ENCODE measurements at regions not wholly inside any gene's neighbourhood (a gene's known extent, or its start where the extent isn't known, plus 50 kb on each side); places are given as distances from the start of the nearest gene placed in this dataset.

GRCh38 chr18:75500545-75500944 is 73.0 kb upstream of the SMIM21 start:
- TF ChIP-seq ZNF785 (CRISPR knock-in tag; IDR thresholded peaks at IDR 0.05), result no peak
- no peak for TF ChIP-seq RBBP5 (IDR thresholded peaks at IDR 0.05; ENCODE audit: borderline replicate concordance, insufficient read depth, low read length, poor library complexity, severe bottlenecking)

Data from K562 (cell line).